HCT116 (cell line): ENCODE measurements at regions not wholly inside any gene's neighbourhood (a gene's known extent, or its start where the extent isn't known, plus 50 kb on each side); places are given as distances from the start of the nearest gene placed in this dataset.

ENCODE experiments used
- ATAC-seq: fragments of 200-7000 bp; cut with Tn5 transposase; 2 replicates; pipeline ENCODE4 v1.9.1; 2020; ENCODE audit warnings: mild to moderate bottlenecking, moderate library complexity
- BruUV-seq: library from RNA; stranded (reverse); fragments of 400-500 nt; replicated peaks from 2 replicates; lab custom pipeline; 2021; lab: Mats Ljungman, UMichigan
- CTCF ChIA-PET: fragments of 300-600 bp; sonication (Branson Sonifier 250); formaldehyde crosslinking; loops from one replicate; lab custom pipeline; 2021; ENCODE audit warnings: antibody characterized with exemption; lab: Charles Lee
- POLR2A ChIA-PET: fragments of 300-600, 350-600 bp; sonication (Branson Sonifier 250); formaldehyde crosslinking; loops from one replicate; lab custom pipeline; 2021; ENCODE audit warnings: antibody characterized with exemption; lab: Charles Lee
- RAD21 ChIA-PET, 2 experiments: fragments of 300-600 bp; sonication (Branson Sonifier 250); formaldehyde crosslinking; loops; one replicate each; lab custom pipeline; 2023; ENCODE audit warnings: low total read pairs in 2 of 2; ENCODE audit not compliant: uncharacterized antibody in 2 of 2, unreplicated experiment in 2 of 2, low non-redundant PET in 1 of 2; lab: Charles Lee
- DNase-seq: peaks from one replicate; pipeline ENCODE4 v3.0.0-alpha.2; 2010; ENCODE audit warnings: low read depth, low spot score
- H2AFZ ChIP-seq: fragments of 200-600 bp; shearing (Covaris generic), sonication (generic); 2 replicates; pipeline ENCODE4 v1.6.1; 2017; ENCODE audit warnings: low read depth, mixed run types, mixed read lengths, antibody characterized with exemption, low read length; ENCODE audit not compliant: poor library complexity, severe bottlenecking
- H3K27ac ChIP-seq: 2 replicates; pipeline ENCODE4 v1.5.1; 2012; ENCODE audit warnings: low read depth, low read length
- H3K27me3 ChIP-seq: fragments of 200-600 bp; sonication (generic); 2 replicates; pipeline ENCODE4 v1.6.1; 2016; ENCODE audit warnings: mixed run types, low read length, mixed read lengths; ENCODE audit not compliant: insufficient read depth
- H3K36me3 ChIP-seq, 2 experiments: fragments of 200-500 bp in 1 of 2; fragments of 200-600 bp in 1 of 2; sonication (Bioruptor generic) in 1 of 2; sonication (generic) in 1 of 2; 2 replicates each; pipeline versions ENCODE4 v1.5.1 to v1.6.1; 2014 to 2016; ENCODE audit warnings: low read length in 2 of 2, inconsistent platforms in 1 of 2, mixed read lengths in 1 of 2, mixed run types in 1 of 2; ENCODE audit not compliant: insufficient read depth in 2 of 2, control insufficient read depth in 1 of 2
- H3K4me1 ChIP-seq, 2 experiments: fragments of 200-600 bp in 1 of 2; sonication (generic) in 1 of 2; 2 replicates each; pipeline versions ENCODE4 v1.5.1 to v1.6.1; 2012 to 2017; ENCODE audit warnings: low read length in 2 of 2, inconsistent platforms in 1 of 2, mild to moderate bottlenecking in 1 of 2, mixed read lengths in 1 of 2, mixed run types in 1 of 2, moderate library complexity in 1 of 2; ENCODE audit not compliant: insufficient read depth in 2 of 2, control insufficient read depth in 1 of 2
- H3K4me2 ChIP-seq: fragments of 200-600 bp; sonication (generic); 2 replicates; pipeline ENCODE4 v1.6.1; 2017; ENCODE audit warnings: mixed run types, low read length, mixed read lengths
- H3K4me3 ChIP-seq, 2 experiments: fragments of 200-600 bp in 1 of 2; sonication (generic) in 1 of 2; replicated peaks in 1 of 2; 2 replicates each; pipeline ENCODE4 v1.5.1; 2011 to 2016; ENCODE audit warnings: low read length in 2 of 2, control low read depth in 1 of 2, low read depth in 1 of 2, mild to moderate bottlenecking in 1 of 2, mixed read lengths in 1 of 2, mixed run types in 1 of 2
- H3K79me2 ChIP-seq: fragments of 200-600 bp; sonication (generic); 2 replicates; pipeline ENCODE4 v1.6.1; 2017; ENCODE audit warnings: mild to moderate bottlenecking, mixed run types, low read length, moderate library complexity, mixed read lengths; ENCODE audit not compliant: insufficient read depth
- H3K9ac ChIP-seq: fragments of 200-600 bp; sonication (generic); 2 replicates; pipeline ENCODE4 v1.6.1; 2016; ENCODE audit warnings: low read length, mixed read lengths
- H3K9me2 ChIP-seq: fragments of 200-600 bp; sonication (generic), shearing (Covaris generic); 2 replicates; pipeline ENCODE4 v1.6.1; 2017; ENCODE audit warnings: mixed run types, mild to moderate bottlenecking, moderate library complexity; ENCODE audit not compliant: insufficient read depth
- H3K9me3 ChIP-seq, 2 experiments: fragments of 200-500 bp in 1 of 2; fragments of 200-600 bp in 1 of 2; sonication (Bioruptor generic) in 1 of 2; sonication (generic) in 1 of 2; 2 replicates each; pipeline ENCODE4 v1.6.1; 2014 to 2017; ENCODE audit warnings: low read length in 2 of 2, mixed read lengths in 2 of 2, inconsistent platforms in 1 of 2, low read depth in 1 of 2, mild to moderate bottlenecking in 1 of 2, mixed run types in 1 of 2, moderate library complexity in 1 of 2; ENCODE audit not compliant: control insufficient read depth in 1 of 2, insufficient read depth in 1 of 2
- H4K20me1 ChIP-seq: fragments of 200-600 bp; sonication (generic), shearing (Covaris generic); 2 replicates; pipeline ENCODE4 v1.6.1; 2017; ENCODE audit warnings: mixed run types, mild to moderate bottlenecking, moderate library complexity; ENCODE audit not compliant: insufficient read depth
- CEBPB ChIP-seq: IDR thresholded peaks from 2 replicates; pipeline ENCODE4 v1.6.1; 2012; ENCODE audit warnings: low read depth
- EGR1 ChIP-seq: IDR thresholded peaks from 2 replicates; pipeline ENCODE4 v1.6.1; 2012; ENCODE audit warnings: low read depth
- ELF1 ChIP-seq: IDR thresholded peaks from 2 replicates; pipeline ENCODE4 v1.6.1; 2012; ENCODE audit warnings: low read depth, borderline replicate concordance
- EZH2 ChIP-seq: fragments of 200-600 bp; sonication (generic); IDR thresholded peaks from 2 replicates; pipeline ENCODE4 v1.6.1; 2017; ENCODE audit warnings: antibody characterized with exemption, mixed run types
- EZH2phosphoT487 ChIP-seq: fragments of 200-600 bp; IDR thresholded peaks from 2 replicates; pipeline ENCODE4 v1.6.1; 2018; ENCODE audit warnings: antibody characterized with exemption, borderline replicate concordance
- JUND ChIP-seq: IDR thresholded peaks from 2 replicates; pipeline ENCODE4 v1.6.1; 2012
- POLR2A ChIP-seq: IDR thresholded peaks from 2 replicates; pipeline ENCODE4 v1.7.0; 2011; ENCODE audit warnings: borderline replicate concordance; ENCODE audit not compliant: insufficient read depth, insufficient read length; ENCODE audit errors: extremely low read depth
- POLR2AphosphoS5 ChIP-seq: IDR thresholded peaks from 2 replicates; pipeline ENCODE4 v1.6.1; 2011; ENCODE audit warnings: mild to moderate bottlenecking, low read depth, low read length, moderate library complexity
- SIN3A ChIP-seq: IDR thresholded peaks from 2 replicates; pipeline ENCODE4 v1.6.1; 2012; ENCODE audit warnings: low read depth
- SRF ChIP-seq: IDR thresholded peaks from 2 replicates; pipeline ENCODE4 v1.6.1; 2012; ENCODE audit warnings: low read depth
- TCF7L2 ChIP-seq: IDR thresholded peaks from 2 replicates; pipeline ENCODE4 v1.7.0; 2011; ENCODE audit warnings: borderline replicate concordance, inconsistent platforms; ENCODE audit not compliant: insufficient read depth, insufficient read length; ENCODE audit errors: extremely low read depth
- YY1 ChIP-seq: IDR thresholded peaks from 2 replicates; pipeline ENCODE4 v1.6.1; 2011; ENCODE audit warnings: low read length, low read depth, moderate library complexity, mild to moderate bottlenecking; ENCODE audit not compliant: insufficient replicate concordance; ENCODE audit errors: extremely low read depth
- ZBTB33 ChIP-seq: IDR thresholded peaks from 2 replicates; pipeline ENCODE4 v1.6.1; 2011; ENCODE audit warnings: mild to moderate bottlenecking, low read length, moderate library complexity; ENCODE audit not compliant: insufficient replicate concordance; ENCODE audit errors: extremely low read depth
- ZFX ChIP-seq: fragments of 450-650 bp; IDR thresholded peaks from 2 replicates; pipeline ENCODE4 v1.6.1; 2017
- intact Hi-C: fragments of 100-400 bp; cut with micrococcal nuclease; formaldehyde crosslinking; loops from 2 replicates; pipeline ENCODE4 v1.10.0; 2022
- TF ChIP-seq, protein P1 (sequence below): IDR thresholded peaks from 2 replicates; pipeline ENCODE4 v1.6.1; 2012

DNA sequence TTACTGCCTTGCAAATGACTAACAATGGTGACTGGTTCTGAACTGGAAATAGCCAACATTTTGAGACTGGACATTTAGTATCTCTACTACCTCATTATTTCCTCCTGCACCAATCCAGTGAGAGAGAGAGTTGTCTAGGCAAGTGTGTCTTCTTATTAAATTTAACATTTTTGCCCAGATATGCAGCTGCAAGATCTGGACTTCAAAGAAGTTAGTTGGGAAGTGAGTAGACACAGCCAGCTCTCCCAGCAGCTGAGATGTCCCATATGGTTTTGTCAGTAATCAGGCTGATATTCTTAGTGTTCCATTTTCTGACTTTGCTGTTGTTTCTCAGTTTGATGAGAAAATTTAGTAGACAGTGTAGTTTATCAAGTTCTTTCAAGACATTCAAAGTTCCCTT, 1778.8 kb upstream of the CDH6 start:
- H2AFZ ChIP-seq, result no peak overlapping the region
- BruUV-seq, result no TSS peak
- DNase-seq, result no peak
- no peak overlapping the region for H3K4me3 ChIP-seq
- POLR2A ChIA-PET, result no interaction called here
- no peak for ATAC-seq
- no peaks in the 10 kb centered on the region for H4K20me1 ChIP-seq
- no peak overlapping the region for H3K9ac ChIP-seq
- H3K4me1 ChIP-seq, result no peaks in the 10 kb centered on the region
- H3K4me2 ChIP-seq, result no peak overlapping the region
- CTCF ChIA-PET, result no interaction called here
- no peak overlapping the region for H3K27ac ChIP-seq
- TF ChIP-seq POLR2AphosphoS5, result no peak
- no peak for TF ChIP-seq SIN3A
- no peak for TF ChIP-seq EZH2
- TF ChIP-seq JUND, result no peak
- TF ChIP-seq CEBPB, result no peak
- no peak for TF ChIP-seq EZH2phosphoT487
- TF ChIP-seq ZBTB33, result no peak
- no peak for TF ChIP-seq ZFX
- no peak for TF ChIP-seq YY1
- TF ChIP-seq, protein P1, sequence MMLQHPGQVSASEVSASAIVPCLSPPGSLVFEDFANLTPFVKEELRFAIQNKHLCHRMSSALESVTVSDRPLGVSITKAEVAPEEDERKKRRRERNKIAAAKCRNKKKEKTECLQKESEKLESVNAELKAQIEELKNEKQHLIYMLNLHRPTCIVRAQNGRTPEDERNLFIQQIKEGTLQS, result no peak
- TF ChIP-seq EGR1, result no peak
- no peak for TF ChIP-seq POLR2A
- TF ChIP-seq ELF1, result no peak
- TF ChIP-seq SRF, result no peak
- TF ChIP-seq TCF7L2, result no peak
- no peaks in the 10 kb centered on the region for H3K79me2 ChIP-seq
- intact Hi-C loops, result no loop called here
- RAD21 ChIA-PET, result no interaction called here
- no peaks in the 10 kb centered on the region for H3K27me3 ChIP-seq
- peaks cover 8 to 29% of the 10 kb centered on the region in 2 experiments; a peak in 2 of 4 replicates for H3K9me3 ChIP-seq
- no peaks in the 10 kb centered on the region for H3K36me3 ChIP-seq
- H3K9me2 ChIP-seq, result no peaks in the 10 kb centered on the region
